ENCODE measurements at regions not wholly inside any gene's neighbourhood (a gene's known extent, or its start where the extent isn't known, plus 50 kb on each side); places are given as distances from the start of the nearest gene placed in this dataset.
"Not testable (repeated sequence)": the region's sequence is repeated elsewhere in the genome, so short reads cannot be mapped to it uniquely, and the experiment has no call there.

DNA sequence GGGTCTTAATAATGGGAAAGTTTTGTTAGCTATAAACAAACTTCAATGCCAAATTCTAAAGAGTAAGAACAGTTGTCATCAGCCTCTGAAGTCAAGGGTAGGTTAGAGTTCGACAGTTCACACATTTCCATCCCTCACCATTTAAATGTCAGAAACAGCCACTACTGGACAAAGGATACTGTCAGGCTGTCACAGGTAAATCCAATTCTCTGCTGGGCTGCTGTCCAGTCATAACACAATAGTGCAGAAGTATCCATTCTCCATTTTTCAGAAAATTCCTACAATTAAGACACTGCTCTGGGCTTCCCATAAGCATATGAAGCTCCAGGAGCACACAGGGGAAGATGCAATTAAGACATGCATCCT, 221.4 kb downstream of the RPS29 start:
- no peak for DNase-seq

DNA sequence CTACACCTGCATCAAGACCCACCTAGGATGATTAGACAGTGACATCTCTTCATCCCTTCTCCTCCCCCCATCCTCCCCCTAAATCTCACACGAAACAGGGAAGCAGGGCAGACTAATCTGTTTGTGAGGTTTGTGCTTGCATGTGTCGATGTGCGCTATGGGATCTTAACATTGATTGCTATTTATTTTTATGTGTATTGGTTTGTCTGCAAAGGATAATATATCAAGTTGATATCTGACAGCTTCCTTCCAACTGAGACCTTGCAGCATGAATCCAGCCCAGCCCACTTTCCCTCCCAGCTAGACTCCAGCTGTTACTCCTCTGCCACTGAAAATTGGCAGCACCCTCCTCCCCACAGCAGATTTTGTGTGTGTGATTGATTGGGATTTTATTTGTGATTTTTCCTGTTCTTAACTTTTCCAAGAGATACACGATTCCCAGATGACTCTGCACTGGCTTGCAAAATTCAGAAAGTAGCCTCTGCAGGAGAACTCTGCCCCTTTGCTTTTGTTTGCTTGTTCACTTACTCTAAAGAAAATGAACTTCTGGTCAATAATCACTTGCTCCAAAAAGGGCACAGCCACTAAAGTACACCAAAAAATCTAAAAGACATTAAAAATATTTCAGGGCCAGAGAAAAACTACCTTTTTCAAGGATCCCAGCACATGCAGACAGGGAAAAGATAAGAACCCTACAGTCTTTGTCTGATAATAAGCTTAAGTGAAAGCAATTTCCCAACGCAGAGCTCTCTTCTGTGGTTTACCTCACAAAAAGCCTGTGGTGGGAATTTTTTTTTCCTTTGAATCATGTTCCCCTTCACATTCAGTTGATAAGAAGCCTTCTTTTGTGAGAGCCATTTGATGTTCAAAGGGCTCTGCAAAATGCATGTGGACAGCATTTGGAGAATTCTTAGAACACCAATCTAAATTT, 222.1 kb downstream of the RPS29 start:
- no peak for DNase-seq

DNA sequence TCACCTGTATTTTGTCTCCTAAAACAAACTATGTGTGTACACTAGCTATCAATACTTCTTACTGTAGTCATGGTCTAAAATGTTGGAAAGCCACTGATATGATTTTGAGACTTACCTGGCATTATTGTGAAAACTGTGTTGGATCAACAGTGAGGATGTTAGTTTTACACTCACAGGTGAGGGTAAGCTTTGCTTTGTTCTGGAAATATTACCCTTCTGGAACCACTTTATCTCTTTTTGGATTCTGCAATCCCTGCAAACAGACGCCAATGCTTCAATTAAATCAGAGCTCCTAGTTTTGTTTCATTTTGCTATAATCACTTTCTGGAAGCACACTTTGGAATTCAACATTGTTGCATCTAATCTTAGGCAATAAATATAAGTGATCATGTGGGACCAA, 223.3 kb downstream of the RPS29 start:
- DNase-seq = no peak

DNA sequence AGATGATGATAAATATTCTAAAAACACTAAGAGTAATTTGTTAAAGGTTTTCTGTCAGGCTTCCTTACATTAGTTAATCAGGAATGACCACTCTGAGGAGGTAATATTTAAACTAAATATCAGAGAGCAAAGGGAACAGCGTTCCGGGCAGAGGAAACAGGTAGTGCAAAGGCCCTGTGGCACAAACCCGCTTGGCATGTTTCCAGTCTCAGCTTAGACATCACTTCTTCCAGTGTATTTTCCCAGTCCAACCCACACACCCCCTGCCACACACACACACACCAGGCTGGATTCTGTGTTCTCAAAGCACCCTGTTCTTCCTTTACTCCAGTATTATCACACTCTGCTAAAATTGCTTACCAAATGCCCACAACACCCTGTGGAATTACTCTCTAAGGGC, 247.1 kb downstream of the RPS29 start:
- no peak for DNase-seq

DNA sequence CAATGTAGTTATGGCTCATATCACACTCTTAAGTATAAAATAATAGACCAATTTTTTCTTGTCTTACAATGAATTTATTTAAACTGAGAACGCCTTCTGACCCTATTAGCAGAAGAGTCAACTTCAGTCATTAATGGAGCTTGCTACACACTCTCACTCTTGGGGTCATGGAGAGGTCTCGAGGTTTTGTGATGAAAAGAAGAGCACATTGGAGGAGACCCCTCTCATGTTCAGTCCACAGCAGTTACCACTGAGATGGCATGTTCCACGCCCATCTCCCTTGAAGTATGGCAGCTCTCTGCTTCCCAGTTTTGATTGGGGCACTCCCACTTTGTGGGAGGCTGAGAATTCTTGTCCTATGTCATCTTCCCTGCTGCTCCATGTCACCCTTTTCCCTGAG, 266.4 kb downstream of the RPS29 start:
- no peak for DNase-seq

DNA sequence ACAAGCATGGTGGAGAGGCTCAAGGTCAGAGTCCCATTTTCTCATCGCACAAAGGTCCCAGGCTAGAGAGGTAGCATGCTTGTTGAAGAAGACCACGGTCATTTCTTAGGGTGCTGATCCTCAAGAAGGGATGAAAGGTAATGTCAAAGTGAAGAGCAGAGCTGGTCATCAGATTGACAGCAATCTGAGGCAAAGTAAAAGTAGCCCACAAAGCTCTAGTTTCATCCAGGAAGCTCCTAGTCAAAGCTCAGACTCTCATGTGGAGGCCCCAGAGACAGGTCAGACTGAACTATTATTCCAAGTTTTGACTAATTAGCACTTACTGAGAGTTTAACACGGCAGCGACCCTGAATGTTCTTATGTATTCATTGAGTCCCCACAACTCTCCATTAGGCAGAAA, 270.6 kb downstream of the RPS29 start:
- no peak for DNase-seq

DNA sequence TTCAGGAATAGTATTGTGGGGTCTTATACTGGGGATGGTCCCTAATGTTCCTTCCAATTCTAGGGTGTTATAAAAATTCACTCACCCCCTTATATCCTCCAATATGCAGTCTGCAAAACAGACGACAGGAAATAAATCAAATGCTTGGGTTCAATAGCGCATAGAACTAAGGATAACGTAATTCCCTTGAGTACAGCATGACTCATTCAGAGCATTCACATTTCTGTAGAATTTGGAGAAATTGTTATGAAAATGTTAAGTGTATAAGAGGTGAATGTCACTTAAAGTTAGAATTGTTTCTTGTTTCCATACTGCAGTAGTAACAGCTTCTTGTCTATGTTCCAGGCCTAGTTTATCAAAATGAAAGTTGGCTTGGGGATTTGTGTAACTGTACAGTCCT, 271.4 kb downstream of the RPS29 start:
- no peak for DNase-seq

DNA sequence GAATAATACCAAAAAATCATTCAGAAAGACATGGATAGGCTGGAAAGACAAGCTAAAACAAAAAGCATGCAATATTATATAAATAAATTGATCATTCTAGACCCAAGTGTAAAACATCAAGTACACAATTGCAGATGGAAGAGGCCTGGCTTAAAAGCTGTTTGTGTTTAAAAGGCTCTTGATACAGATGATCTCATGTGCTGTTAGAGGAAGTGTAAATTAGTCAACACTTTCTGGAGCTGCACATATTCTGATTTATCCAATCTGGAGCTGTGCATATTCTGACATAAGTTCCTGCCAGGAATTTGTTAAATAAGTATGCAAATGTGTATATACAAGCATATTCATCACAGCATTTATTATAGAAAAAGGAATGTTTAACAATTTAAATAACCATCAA, 273.1 kb downstream of the RPS29 start:
- no peak for DNase-seq

DNA sequence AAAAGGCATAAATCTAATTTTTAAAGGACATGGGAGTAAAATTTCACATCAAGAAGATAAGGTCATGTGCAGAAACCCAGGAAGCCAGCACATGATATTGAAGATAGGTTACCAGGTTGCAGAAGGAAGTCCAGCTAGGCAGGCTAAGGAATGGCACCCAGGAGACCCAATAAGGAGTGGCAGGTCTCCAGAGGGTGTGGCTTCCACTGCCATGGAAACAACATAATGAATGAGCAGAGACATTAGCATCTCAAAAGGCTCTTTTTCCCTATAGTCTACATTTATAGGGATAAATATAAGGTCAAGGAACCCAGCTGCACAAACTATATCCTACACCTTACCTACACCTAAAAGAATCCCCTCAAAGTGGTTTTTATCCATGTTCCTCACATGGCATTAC, 275.9 kb downstream of the RPS29 start:
- DNase-seq = no peak

DNA sequence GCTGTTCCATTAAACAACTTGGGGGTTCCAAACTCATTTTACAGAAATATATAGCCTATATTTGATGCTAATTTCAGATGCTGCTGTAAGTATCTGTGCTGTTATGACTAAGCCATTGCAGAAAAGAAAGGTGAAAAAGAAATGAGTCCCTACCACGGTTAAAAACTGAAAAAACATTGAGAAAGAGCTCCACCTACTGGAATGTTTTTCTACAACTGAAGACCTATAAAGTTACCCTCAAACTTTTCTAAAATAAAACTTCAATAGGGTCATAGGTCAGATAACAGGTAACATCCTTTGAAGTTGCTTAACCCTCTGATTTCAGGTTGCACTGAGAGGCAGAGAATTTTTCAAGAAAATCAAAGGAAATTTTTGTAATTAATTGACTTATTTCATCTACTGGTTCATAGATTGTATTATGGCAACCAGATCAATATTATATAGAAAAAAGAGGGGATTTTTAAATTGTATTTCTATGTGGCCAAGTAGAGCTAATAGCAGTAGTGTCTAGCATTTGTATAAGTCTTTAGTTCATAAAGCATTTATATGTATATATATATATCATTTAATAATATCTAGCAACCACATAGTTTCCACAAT, 279.9 kb downstream of the RPS29 start:
- no peak for DNase-seq

DNA sequence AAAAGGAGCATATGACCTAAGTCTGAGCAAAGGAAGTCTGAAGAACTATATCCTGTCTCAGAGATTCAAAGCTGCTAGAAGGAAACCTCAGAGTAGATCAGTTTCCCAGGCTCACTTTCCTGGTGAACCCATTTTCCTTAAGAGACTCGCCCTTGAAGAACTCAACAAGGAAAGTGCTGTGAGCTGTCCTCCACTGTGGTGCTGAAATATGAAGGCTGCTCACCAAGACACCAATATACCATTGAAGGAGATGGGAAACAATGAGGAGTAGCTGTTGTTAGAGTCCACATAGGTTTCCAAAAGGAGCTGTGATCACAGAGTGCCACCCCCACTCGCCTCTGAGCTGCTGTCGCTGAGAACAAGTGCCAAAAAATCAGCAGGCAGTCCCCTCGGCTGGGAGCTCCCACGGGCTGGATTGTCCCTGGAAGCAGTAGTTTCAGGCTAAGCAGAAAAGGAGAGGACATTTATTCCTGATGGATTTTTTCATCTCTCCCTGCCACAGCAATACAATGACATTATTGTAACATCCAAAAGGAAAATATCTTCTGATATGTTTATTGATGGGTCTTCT, 282.1 kb downstream of the RPS29 start:
- DNase-seq = no peak

DNA sequence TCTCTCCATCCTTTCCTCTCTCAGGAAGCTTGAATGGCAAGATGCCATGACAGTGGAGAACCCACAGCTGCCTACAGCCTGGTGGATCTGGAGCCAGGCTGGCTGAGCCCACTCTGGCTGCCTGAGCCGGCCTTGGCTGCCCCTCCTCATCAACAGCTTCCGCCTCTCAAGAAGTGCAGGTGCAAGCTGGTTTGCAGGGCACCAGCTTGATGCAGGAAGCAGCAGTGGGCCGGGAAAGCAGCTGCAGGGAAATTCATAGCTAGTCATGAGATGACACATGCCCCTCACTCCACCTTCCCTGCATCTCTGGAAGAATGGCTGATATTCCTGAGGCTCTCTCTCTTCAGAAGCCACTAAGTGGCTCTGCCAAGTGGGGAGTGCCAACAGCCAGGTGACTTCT, 289.1 kb downstream of the RPS29 start:
- DNase-seq = no peak

DNA sequence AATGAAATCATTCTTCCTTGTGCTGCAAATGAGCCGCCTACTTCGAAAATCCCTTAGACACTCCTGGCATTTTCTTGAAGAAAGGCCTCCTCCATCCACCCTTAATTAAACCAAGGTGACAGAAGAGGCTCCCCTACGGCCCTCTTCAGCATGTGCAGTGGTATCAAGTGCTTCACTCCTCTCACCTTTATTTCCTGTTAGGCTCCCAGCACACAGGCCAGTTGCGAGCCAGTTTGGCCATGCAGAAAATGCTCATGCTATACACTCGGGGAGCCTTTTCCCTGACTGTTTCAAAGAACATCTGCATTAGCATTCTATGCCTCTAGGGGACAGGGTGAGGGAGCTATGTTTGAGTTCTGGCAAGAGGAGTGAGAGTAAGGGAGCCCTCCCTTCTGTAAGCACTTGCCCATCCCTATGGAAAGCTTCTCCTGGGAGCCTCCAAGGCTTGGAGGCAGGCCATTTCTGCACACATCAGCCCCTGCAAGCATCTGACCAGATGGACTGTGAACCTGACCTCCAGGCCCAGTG, 291.5 kb downstream of the RPS29 start:
- DNase-seq = no peak

DNA sequence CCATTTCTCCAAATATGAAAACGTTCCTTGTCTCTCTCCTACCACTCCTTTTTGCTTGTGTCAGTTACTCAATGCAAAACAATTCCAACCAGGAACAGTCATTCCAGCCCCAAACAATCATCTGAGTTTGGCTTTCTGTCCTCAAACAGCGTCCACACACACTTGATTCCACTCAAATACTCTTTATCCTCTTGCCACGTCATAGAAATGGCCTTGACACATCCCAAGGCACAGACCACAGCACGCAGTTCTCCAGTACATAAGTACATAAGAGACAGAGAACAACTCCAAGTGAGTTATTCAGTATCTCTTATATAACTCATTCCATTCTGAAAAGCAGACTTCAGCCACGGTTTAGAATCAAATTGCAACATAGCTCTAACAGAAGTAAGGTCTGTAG, 299.2 kb downstream of the RPS29 start:
- no peak for DNase-seq

DNA sequence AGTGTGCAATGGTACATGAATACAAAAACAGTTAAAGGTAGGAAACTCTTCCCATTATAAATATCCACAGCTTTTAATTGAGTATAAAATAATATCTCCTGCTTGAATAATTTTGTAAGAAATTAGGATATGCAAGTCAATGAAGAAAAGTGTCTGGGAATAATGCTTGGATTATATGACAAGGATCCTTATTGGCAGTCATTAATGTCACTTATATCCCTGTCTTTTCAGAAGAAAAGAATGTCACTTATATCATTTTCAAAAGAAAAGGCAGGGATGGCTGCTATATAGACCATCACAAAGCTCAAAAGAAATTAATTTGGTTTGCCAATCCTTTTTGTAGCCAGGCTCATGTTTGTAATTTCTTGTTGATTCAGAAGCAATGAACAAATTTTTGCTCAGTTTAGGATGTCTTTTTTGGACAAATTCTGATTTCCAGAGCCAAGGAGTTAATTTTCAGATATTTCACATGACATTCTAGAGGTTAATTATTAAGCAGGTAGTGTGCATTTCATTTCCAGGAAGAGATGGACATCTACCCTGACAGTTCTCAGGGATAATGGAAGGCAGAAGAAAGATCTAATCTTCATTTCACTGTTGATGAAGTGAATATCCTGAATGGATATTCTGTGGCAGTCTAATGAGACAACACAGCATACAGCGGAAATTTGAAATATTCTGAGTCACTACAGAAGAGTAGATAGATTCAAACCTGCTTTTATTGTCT, 299.8 kb downstream of the RPS29 start:
- DNase-seq = no peak

DNA sequence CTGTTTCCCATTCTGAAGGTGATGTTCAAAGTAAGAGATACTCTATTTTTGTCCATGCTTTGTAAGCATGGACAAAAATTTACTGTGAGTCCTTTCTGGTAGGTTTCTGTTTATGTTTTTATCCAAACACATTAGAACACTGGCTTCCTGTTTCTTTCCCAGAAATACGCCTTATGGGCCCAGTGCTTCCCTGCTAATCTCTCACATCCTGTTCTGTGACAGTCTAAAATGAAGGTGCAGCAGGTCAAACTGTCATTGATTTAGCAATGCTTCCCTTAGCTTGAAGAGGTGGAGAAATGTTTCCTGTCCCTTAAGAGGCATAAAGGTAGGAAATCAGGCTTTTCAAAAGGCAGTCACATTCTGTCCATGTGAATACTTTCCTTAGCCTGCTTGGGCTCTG, 305.6 kb downstream of the RPS29 start:
- no peak for DNase-seq

DNA sequence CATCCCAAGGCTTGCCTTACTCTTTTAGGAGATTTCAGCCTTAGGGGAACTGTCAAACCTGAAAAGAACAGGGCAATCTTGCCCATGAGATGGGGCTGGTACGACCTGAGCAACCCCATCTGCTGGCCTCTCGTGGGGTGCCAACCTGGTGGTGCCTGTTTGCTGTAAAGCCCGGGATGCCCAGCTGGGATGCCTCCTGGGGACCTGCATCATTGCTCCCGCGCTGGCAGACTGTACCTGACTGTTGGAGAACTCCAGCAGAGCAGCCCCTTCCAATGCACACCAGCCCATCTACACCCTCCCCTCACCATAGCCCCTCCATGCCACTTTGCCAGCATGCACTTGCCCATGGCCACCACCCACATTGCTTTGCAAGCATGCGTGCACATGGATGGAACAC, 335.7 kb downstream of the RPS29 start:
- DNase-seq = no peak

DNA sequence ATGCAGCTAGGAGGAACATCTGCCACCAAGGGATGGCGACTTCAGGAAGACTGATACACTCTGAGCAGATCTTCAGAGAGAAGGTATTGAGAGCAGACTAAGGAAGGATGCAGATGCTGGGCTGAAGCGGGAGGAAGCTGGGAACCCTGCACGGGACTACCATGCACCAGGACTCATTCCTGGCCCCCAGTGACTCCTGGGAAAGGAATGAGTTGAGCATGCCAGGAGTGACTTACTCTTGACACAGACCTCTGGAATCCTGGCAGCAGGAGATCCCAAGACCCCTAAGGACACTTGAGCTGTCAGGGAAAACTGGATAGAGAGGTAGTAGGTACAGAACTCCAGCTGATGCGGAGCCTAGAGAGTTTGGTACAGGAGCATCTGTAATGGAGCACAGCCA, 336.1 kb downstream of the RPS29 start:
- no peak for DNase-seq

DNA sequence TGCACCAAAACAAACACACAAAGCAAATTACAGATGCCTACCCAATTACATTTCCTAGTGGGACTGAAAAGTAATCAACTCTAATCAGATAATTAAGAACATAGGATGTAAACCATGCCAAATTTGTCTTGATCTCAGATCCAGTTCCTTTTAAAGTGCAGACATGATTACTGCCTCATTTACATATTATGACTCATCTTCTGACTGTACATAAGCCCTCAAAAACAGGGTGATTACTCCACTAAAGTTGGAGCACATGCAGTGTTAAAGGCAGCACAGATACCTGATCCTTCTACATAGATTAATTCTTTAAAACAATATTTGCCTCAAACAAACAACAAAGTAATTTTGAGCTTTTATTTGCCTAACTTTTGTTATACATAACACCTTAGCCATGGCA, 337.2 kb downstream of the RPS29 start:
- no peak for DNase-seq

DNA sequence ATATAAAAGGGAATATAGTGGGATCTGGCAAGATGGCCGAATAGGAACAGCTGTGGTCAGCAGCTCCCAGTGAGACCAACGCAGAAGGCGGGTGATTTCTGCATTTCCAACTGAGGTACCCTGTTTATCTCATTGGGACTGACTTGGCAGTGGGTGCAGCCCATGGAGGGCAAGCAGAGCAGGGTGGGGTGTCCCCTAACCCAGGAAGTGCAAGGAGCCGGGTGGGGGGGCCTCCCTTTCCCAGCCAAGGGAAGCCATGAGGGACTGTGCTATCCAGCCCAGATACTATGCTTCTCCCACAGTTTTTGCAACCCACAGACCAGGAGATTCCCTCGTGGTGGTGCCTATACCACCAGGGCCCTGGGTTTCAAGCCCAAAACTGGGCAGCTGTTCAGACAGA, 342.4 kb downstream of the RPS29 start:
- not testable (repeated sequence) for DNase-seq

DNA sequence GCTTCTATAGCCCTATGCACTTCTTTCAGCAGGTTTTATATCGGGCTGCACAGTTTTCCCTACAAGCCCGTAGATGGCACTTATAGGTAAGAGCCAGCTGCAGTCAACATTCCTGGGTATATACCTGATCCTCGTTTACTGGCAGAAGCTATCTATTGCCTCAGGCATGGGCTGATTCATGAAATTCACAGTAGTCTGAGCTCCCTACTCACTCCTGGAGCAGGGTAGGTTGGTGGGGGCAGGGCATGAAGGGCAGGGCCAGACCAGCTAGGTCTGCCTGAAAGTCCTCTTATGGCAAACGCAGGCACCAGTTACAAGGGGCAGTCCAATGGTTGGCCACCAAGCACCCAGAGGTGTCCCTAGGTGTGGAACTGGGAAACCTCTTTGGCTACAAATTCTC, 345.8 kb downstream of the RPS29 start:
- DNase-seq = no peak

DNA sequence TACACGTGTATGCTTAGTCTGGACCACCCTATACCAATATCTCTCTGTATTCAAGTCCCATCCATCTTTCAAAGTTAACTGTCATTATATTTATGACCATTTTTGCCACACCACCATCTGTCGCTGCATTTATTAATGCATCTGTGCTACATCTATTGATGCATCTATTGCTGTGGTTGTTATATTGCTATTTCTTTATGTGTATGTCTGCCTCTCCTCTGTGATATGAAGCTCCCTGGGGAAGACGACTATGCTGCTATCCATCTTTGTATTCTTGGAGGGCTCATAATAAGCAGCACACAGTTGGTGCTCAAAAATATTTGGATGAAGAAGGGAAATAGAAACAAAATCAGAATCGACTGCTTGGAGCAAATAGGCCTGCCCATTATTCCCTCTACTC, 357.6 kb downstream of the RPS29 start:
- no peak for DNase-seq

DNA sequence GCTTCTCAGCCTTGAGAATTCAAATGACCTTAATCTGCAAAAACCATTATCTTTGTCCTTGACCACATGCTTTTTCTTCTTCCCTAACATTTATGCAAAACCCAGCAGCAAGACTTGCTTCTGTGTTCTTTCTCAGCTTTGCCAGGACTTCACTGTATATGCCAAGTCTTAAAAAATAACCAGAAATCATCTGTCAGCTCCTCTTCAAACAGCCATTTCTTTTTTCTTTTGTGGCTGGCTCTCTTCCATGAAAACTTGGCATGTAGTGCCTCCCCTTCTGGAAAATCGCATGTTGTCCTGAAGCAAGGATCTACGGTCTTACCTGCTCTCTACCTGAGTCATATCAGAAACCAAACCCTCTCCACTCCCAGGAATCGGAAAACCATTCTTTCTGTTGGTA, 364.9 kb downstream of the RPS29 start:
- no peak for DNase-seq

DNA sequence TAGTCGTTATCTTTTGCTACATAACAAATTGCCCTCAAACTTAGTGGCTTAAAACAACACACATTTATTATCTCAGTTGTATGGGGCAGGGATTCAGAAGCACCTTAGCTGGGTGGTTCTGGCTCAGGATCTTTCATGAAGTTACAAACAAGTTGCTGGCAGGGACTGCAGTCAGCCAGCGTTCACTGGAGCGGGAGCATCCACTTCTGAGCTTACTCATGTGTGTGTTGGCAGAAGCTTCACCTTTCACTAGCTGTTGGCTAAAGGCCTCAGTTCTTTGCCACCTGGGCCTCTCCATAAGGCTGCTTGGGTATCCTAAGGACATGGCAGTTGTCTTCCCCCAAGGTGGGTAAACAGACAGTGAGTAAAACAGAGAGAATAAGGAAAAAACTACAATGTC, 365.7 kb downstream of the RPS29 start:
- DNase-seq = no peak
